ENCODE measurements at regions not wholly inside any gene's neighbourhood (a gene's known extent, or its start where the extent isn't known, plus 50 kb on each side); places are given as distances from the start of the nearest gene placed in this dataset.

DNA sequence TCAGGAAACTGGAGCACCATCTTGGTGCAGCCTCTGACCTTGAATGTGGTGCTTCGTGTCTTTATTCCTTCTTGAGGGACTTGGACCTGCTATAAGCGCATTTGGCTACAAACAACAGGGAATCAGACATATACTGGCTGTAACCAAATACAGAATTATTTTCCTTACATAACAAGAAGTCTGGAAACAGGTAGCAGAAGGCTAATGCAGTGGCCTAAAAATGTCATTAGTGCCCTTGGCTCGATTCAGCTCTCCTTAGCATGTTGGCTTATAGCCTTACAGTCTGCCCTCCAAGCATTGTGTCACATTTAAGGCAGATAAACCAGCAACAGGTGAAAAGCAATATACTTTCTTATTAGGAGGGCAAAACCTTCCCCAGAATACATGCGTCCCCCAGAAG is 655.4 kb downstream of the XIRP2 start:
- TF ChIP-seq, protein P1, sequence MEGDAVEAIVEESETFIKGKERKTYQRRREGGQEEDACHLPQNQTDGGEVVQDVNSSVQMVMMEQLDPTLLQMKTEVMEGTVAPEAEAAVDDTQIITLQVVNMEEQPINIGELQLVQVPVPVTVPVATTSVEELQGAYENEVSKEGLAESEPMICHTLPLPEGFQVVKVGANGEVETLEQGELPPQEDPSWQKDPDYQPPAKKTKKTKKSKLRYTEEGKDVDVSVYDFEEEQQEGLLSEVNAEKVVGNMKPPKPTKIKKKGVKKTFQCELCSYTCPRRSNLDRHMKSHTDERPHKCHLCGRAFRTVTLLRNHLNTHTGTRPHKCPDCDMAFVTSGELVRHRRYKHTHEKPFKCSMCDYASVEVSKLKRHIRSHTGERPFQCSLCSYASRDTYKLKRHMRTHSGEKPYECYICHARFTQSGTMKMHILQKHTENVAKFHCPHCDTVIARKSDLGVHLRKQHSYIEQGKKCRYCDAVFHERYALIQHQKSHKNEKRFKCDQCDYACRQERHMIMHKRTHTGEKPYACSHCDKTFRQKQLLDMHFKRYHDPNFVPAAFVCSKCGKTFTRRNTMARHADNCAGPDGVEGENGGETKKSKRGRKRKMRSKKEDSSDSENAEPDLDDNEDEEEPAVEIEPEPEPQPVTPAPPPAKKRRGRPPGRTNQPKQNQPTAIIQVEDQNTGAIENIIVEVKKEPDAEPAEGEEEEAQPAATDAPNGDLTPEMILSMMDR (IDR thresholded peaks at IDR 0.05), result no peak
- no peak for TF ChIP-seq EZH2 (IDR thresholded peaks at IDR 0.05; ENCODE audit: borderline replicate concordance, insufficient read depth, low read depth, low read length, poor library complexity, severe bottlenecking)
